ENCODE measurements at regions not wholly inside any gene's neighbourhood (a gene's known extent, or its start where the extent isn't known, plus 50 kb on each side); places are given as distances from the start of the nearest gene placed in this dataset.

DNA sequence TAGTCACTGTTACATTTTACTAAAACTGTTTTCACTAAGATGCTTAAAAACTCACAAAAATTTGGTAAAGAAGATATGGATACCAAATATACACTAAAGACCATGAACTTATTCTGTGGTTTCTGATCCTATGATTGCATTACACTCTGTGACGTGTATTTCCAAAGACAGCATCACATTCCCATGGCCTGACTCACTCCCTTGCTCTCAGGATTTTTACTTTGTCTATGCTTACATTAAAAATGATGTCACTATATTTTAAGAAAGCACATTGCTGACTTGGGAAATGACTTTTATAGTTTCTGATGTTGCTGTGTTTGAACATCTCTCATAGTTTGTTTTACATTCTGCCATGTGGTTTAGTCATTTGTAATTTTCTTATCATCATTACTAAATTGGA lies 327.9 kb upstream of the MAGEB18 start:
- TF ChIP-seq, protein P1, sequence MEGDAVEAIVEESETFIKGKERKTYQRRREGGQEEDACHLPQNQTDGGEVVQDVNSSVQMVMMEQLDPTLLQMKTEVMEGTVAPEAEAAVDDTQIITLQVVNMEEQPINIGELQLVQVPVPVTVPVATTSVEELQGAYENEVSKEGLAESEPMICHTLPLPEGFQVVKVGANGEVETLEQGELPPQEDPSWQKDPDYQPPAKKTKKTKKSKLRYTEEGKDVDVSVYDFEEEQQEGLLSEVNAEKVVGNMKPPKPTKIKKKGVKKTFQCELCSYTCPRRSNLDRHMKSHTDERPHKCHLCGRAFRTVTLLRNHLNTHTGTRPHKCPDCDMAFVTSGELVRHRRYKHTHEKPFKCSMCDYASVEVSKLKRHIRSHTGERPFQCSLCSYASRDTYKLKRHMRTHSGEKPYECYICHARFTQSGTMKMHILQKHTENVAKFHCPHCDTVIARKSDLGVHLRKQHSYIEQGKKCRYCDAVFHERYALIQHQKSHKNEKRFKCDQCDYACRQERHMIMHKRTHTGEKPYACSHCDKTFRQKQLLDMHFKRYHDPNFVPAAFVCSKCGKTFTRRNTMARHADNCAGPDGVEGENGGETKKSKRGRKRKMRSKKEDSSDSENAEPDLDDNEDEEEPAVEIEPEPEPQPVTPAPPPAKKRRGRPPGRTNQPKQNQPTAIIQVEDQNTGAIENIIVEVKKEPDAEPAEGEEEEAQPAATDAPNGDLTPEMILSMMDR (IDR thresholded peaks at IDR 0.05; ENCODE audit: low read length), result no peak
- TF ChIP-seq EZH2 (IDR thresholded peaks at IDR 0.05; ENCODE audit: borderline replicate concordance, low read length), result no peak
